Uterus (tissue), 2 donors: ENCODE measurements at regions not wholly inside any gene's neighbourhood (a gene's known extent, or its start where the extent isn't known, plus 50 kb on each side); places are given as distances from the start of the nearest gene placed in this dataset.

ENCODE experiments used
- CTCF ChIP-seq, 4 experiments: fragments of 200-600 bp in 2 of 4; fragments of 450-650 bp in 2 of 4; sonication (generic) in 2 of 4; IDR thresholded peaks; one replicate each; pipeline ENCODE4 v1.5.1; 2016 to 2019; ENCODE audit warnings: antibody characterized with exemption in 4 of 4, mild to moderate bottlenecking in 2 of 4, moderate library complexity in 1 of 4
- POLR2A ChIP-seq, 2 donors: fragments of 450-650 bp; IDR thresholded peaks; one replicate each; pipeline ENCODE4 v1.6.1; 2016; ENCODE audit warnings: antibody characterized with exemption in 2 of 2, mild to moderate bottlenecking in 1 of 2, moderate library complexity in 1 of 2

DNA sequence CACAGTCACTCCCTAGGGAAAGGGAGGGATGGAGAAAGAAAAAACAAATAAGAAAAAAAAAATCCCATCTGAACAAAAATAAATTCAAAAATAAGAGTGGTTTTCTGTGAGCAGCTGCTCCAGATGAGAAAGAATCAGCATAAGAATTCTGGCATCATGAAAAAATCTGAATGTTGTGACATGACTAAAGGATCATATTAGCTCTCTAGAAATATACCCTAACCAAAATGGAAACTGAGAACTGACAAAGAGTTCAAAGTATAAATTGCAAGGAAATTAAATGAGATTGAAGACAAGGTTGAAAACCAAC, 579.0 kb downstream of the UQCRFS1 start:
- TF ChIP-seq CTCF (IDR thresholded peaks at IDR 0.05) (peak in 1 of 4 experiments; percentile 4), POLR2A (IDR thresholded peaks at IDR 0.05) (no peak)
